ENCODE measurements at regions not wholly inside any gene's neighbourhood (a gene's known extent, or its start where the extent isn't known, plus 50 kb on each side); places are given as distances from the start of the nearest gene placed in this dataset.
"Not testable (repeated sequence)": the region's sequence is repeated elsewhere in the genome, so short reads cannot be mapped to it uniquely, and the experiment has no call there.

DNA sequence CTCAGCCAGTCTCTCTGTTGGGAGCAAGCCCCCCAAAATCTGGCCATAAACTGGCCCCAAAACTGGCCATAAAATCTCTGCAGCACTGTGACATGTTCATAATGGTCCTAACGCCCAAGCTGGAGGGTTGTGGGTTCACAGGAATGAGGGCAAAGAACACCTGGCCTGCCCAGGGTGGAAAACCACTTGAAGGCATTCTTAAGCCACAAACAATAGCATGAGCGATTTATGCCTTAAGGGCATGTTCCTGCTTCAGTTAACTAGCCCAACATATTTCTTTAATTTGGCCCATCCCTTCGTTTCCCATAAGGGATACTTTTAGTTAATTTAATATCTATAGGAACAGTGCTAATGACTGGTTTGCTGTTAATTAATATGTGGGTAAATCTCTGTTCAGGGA, 205.8 kb downstream of the ALG10 start:
- DNase-seq, result not testable (repeated sequence)

DNA sequence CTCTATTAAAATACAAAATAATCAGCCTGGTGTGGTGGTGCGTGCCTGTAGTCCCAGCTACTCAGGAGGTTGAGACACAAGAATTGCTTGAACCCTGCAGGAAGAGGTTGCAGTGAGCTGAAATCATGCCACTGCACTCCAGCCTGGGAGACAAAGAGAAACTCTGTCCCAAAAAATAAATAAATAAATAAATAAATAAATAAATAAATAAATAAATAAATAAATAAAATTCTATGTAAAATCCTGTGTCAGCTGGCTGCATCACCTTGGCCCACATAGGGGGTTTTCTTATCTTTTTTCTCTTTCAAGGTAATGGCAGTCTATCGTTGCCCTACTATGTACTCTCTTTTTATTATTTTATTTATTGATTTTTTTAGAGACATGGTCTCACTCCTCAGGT, 206.7 kb downstream of the ALG10 start:
- not testable (repeated sequence) for DNase-seq

DNA sequence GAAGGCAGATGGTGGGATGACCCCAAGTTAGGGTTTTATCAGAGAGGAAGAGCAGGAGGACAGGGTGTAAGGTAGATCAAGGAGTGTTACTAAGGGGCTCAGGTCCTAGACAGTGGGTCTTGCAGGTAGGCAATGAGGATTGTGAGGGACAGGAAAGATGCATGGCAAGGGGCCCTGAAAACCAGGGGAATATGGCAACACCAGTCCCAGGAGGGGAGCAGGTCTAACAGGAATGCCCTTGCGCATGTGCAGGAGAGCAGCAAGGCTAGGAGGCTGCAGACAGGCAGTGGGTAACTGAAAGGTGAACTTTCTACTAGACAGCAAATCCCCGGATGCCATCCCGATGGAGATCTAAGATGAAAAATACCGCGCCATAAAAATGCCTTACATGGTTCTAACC, 211.3 kb downstream of the ALG10 start:
- DNase-seq, result no peak

DNA sequence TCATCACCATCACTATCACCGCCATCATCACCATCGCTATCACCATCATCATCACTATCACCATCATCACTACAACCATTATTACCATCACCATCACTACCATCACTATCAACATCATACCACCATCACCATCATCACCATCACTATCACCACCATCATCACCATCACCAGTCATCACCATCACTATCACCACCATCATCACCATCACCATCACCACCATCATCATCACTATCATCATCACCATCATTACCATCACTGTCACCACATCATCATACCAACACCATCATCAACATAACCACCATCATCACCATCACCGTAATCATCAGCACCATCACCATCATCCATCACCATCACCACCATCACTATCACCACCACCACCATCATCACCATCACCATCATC, 213.8 kb downstream of the ALG10 start:
- no peak for DNase-seq

DNA sequence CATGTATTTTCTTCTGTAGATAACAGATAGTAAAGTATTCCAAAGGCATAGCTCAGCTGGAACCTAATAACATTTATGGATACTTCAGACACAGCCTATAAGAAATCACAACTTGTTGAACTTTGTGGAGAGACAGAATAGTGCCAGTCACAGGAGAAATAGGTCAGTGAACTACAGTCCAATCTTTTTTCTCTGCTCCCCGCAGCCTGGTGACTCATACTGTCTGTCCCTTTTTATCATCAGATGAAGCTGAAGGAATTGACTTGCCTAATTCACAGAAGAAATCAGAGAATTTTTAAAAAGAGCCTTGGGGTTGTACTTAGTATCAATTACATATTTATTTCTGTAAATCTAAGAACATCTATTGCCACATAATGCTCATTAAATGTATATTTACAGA, 222.3 kb downstream of the ALG10 start:
- DNase-seq, result no peak

DNA sequence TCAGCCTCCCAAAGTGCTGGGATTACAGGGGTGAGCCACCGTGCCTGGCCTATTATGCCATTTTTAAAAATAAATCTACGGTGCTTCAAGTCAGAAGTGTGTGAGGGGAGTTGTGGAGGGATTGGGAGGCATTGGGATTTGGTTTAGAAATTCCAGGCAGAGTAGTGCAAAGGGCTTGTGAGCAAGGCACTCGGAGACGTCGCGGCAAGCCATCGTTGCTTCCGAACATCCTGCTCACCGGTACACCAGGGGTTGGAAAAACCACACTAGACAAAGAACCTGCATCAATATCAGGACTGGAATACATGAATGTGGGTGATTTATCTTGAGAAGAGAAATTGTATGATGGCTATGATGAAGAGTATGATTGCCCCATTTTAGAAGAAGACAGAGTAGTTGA, 227.0 kb downstream of the ALG10 start:
- DNase-seq, result no peak

DNA sequence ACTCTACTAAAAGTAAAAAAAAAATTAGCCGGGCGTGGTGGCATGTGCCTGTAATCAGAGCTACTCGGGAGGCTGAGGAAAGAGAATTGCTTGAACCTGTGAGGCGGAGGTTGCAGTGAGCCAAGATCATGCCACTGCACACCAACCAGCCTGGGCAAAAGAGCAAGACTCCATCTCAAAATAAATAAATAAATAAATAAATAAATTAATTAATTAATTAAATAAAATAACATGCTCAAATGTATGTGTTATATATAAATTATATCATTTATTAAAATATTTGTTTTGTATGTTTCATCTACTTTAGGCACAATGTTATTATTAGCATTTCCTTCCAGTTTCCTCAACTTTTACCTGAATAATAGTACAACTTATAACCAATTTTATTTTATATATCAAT, 229.6 kb downstream of the ALG10 start:
- DNase-seq, result not testable (repeated sequence)

DNA sequence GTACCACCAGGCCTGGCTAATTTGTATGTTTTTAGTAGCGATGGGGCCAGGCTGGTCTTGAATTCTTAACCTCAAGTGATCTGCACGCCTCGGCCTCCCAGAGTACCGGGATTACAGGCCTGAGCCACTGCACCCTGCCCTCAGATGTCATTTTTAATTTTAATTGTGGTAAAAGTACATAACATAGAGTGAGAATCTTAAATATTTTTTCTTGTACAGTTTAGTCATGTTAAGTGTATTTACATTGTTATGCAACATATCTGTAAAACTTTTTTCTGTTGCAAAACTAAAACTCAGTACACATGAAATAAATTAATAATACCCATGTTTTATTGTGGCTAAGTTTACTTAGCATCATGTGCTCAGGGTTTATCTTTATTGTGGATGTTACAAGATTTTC, 231.4 kb downstream of the ALG10 start:
- DNase-seq, result no peak

DNA sequence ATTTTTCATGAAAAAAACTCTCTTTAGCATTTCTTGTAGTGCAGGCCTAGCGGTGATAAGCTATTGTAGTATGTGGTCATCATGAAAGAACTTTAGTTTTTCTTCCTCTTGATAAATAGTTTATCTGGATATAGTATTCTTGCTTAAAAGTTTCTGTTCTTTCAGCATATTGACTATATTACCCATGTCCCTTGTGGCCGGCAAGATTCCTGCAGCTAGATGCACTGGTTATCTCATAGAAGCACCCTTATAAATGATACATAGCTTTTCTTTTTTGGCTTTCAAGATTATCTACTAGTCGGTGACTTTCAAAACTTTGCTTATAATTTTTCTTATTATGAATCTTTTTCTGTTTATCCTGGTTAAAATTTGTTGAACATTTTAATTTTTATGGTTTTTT, 234.8 kb downstream of the ALG10 start:
- no peak for DNase-seq

DNA sequence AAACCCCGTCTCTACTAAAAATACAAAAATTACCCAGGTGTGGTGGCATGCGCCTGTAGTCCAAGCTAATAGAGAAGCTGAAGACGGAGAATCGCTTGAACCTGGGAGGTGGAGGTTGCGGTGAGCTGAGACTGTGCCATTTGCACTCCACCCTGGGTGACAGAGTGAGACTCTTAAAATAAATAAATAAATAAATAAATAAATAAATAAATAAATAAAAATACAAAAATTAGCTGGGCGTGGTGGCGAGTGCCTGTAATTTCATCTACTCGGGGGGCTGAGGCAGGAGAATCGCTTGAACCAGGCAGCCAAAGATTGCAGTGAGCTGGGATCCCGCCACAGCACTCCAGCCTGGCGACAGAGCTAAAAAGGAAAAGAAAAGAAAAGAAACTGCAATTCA, 239.8 kb downstream of the ALG10 start:
- DNase-seq, result not testable (repeated sequence)

DNA sequence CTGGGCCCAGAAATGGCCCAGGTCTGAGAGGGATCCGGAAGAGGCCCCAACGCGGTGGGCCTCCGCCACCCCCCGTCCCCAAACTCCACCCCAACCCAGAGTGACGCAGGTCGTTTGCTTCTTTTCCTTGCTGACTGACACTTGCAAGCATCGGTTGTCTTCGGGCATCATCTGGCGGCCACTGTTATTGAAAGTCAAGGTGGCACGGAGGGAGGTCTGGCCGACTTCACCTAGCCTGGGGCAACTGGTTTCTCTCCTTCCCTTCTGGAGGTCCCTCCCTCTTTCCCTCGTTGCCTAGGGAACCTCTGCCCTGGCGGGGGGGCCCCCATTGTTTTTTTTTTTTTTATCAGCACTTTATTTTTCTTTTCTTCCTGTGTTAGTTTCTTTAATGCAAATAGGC, 241.8 kb downstream of the ALG10 start:
- DNase-seq, result no peak

DNA sequence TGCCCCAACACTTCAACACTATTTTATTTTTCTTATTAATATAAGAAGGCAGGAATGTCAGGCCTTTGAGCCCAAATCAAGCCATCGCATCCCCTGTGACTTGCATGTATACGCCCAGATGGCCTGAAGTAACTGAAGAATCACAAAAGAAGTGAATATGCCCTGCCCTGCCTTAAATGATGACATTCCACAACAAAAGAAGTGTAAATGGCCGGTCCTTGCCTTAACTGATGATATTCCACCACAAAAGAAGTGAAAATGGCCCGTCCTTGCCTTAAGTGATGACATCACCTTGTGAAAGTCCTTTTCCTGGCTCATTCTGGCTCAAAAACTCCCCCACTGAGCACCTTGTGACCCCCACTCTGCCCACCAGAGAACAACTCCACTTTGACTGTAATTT, 251.4 kb downstream of the ALG10 start:
- DNase-seq, result not testable (repeated sequence)

DNA sequence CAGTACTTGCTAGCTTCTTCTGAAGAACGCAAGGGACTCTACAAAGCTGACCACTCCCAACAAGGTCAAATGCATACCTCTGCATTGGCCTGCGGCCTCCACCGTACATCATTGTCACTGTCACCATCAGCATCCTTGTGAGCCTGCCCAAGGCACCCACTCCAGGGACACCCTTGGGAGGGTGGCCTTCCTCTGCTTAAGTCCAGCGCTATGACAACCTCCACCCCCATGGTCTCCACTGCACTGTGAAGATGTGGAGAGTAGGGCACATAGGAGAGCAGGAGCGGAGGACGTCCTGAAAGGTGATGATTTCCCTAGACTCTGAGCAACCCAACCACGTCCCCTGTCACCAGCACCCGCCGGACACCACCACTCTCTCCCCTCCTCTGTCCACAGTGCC, 252.8 kb downstream of the ALG10 start:
- DNase-seq, result no peak

DNA sequence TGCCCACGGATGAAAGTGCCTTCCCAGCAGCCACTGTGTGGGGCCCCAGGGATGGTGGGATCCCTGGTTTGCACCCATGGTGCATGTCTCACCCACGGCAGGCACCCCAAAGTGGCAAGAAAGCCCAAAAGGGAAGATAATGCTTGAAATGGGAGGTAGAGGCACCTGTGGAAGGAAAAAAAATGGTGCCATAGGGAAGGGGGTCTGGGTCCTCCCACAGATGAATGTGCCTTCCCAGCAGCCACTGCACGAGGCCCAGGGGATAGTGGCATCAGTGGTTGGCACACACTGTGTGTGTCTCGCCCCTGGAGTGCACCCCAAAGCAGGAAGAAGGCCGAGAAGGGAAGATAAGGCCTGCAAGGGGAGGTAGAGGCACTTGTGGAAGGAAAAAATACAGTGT, 264.2 kb downstream of the ALG10 start:
- no peak for DNase-seq

DNA sequence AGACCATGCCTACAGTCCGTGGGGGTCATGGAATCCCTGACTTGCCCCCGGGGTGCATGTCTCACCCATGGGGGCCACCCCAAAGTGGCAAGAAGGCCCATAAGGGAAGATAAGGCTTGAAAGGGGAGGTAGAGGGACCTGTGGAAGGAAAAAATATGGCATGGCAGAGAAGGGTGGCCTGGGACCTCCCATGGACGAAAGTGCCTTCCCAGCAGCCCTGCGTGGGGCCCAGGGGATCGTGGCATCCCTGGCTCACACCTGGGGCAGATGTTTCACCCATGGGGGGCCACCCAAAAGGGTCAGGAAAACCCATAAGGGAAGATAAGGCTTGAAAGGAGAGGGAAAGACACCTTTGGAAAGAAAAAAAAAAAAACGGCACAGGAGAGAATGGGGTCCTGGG, 264.6 kb downstream of the ALG10 start:
- DNase-seq, result no peak

DNA sequence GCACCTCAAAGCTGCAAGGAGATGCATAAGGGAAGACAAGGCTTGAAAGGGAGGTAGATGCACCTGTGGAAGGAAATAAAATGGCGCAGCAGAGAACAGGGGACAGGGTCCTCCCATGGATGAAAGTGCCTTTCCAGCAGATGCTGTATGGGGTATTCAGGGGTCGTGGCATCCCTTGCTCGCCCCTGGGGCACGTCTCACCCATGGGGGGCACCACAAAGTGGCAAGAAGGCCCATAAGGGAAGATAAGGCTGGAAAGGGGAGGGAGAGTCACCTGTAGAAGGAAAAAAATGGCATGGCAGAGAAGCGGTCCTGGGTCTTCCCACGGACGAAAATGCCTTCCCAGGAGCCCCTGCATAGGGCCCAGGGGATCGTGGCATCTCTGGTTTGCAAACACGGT, 265.1 kb downstream of the ALG10 start:
- no peak for DNase-seq

DNA sequence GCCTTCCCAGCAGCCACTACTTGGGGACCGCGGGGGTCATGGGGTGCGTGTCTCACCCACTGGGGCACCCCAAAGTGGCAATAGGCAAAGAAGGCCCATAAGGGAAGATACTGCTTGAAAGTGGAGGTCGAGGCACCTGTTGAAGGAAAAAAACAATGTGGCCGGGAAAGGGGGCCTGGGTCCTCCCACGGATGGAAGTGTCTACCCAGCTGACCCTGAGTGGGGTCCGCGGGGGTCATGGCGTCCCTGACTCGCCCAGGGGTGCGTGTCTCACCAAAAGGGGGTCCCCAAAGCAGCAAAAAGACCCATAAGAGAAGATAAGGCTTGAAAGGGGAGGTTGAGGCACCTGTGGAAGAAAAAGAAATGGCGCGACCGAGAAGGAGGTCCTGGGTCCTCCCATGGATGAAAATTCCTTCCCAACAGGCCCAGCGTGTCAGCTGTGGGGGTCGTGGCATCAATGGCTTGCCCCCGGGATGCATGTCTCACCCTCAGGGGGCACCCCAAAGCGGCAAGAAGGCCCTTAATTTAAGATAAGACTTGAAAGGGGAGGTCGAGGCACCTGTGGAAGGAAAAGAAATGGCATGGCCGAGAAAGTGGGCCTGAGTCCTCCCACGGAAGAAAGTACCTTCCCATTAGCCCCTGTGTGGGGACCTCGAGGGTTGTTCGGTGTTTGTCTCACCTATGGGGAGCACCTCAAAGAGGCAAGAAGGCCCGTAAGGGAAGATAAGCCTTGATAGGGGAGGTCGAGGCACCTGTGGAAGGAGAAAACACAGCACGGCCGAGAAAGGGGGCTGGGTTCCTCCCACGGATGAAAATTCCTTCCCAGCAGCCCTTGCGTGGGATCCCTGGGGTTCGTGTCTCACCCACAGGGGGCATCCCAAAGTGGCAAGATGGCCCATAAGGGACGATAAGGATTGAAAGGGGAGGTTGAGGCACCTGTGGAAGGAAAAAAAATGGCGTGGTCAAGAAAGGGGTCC, 266.0 kb downstream of the ALG10 start:
- no peak for DNase-seq

DNA sequence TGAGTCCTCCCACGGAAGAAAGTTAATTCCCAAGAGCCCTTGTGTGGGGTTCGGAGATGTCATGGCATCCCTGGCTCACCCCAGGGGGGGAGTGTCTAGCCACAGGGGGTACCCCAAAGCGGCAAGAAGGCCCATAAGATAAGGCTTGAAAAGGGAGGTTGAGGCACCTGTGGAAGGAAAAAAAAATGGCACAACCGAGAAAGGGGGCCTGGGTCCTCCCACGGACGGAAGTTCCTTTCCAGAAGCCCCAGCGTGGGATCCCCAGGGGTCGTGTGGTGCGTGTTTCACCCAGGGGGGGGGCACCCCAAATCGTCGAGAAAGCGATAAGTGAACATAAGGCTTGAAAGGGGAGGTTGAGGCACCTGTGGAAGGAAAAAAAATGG, 266.7 kb downstream of the ALG10 start:
- DNase-seq, result no peak

DNA sequence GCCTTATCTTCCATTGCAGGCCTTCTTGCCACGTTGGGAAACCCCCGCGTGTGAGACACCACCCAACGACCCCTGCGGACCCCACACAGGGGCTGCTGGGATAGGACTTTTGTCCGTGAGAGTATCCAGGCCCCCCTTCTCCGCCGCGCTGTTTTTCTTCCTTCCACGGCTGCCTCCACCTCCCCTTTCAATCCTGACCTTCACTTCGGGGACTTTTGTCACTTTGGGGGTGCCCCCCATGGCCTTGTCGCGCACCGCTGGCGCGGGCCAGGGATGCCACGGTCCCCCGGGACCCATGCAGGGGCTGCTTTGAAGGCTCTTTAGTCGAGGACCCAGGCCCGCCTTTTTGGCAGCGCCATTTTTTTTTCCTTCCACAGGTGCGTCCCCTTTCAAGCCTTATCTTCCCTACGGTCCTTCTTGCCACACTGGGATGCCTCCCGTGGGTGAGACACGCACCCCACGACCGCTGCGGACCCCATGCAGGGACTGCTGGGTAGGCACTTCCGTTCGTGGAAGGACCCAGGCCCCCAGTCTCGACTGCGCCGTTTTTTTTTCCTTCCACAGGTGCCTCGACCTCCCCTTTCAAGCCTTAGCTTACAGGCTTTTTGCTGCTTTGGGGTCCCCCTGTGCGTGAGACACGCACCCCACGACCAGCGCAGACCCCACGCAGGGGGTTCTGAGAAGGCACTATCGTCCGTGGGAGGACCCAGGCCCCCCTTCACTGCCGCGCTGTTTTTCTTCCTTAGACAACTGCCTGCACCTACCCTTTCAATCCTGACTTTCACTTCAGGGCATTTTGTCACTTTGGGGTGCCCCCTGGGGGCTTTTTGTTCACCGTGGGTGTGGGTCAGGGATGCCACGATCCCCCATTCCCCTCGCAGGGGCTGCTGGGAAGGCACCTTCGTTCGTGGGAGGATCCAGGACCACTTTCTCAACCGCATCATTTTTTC, 267.4 kb downstream of the ALG10 start:
- DNase-seq, result no peak

DNA sequence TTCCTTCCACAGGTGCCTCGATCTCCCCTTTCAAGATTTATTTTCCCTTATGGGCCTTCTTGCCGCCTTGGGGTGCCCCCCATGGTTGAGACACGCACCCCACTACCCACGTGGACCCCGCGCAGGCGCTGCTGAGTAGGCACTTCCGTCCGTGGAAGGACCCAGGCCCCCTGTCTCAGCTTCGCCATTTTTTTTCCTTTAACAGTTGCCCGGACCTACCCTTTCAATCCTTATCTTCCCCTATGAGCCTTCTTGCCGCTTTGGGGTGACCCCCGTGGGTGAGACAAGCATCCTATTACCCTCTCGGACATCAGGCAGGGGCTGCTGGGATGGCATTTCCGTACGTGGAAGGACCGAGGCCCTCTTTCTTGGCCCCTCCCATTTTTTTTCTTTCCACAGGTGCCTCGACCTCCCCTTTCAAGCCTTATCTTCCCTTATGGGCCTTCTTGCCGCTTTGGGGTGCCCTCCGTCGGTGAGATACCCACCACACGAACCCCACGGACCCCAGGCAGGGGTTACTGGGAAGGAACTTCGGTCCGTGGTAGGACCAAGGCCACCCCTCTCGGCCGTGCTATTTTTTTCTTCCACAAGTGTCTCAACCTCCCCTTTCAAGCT, 268.2 kb downstream of the ALG10 start:
- DNase-seq, result no peak

DNA sequence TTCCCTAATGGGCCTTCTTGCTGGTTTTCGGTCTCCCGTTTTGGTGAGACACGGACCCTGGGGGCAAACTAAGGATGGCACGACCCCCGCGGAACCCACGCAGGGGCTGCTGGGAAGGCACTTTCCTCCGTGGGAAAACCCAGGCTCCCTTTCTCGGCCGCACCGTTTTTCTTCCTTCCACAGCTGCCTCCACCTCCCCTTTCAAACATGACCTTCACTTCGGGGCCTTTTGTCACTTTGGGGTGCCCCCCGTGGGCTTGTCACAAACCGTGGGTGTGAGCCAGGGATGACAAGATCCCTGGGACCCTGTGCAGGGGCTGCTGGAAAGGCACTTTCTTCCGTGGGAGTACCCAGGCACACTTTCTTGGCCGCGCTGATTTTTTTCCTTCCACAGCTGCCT, 268.7 kb downstream of the ALG10 start:
- no peak for DNase-seq

DNA sequence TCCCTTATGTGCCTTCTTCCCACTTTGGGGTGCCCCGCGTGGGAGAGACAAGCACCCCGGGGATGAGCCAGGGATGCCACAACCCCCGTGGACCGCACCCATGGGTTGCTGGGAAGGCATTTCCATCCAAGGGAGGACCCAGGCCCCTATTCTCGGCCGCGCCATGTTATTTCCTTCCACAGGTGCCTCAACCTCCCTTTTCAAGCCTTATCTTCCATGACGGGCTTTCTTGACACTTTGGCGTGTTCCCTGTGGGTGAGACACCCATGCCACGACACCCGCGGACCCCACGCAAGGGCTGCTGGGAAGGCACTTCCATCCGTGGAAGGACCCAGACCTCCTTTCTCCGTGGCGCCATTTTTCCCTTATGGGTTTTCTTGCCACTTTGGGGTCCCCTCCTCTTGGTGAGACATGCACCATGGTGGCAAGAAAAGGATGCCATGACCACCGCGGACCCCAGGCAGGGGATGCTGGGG, 269.2 kb downstream of the ALG10 start:
- DNase-seq, result no peak
